ENCODE measurements at regions not wholly inside any gene's neighbourhood (a gene's known extent, or its start where the extent isn't known, plus 50 kb on each side); places are given as distances from the start of the nearest gene placed in this dataset.
A peak's percentile ranks its signal among the peaks of the same experiment; 100 is the strongest.

- no peak for TF ChIP-seq EZH2phosphoT487 (IDR thresholded peaks at IDR 0.05; ENCODE audit: borderline replicate concordance)
- no peak for TF ChIP-seq CTCF (conservative IDR thresholded peaks at IDR 0.05; ENCODE audit: low read length)
- H3F3A ChIP-seq (ENCODE audit: low read depth): no peaks in the 10 kb centered on the region
- H3K4me3 ChIP-seq (ENCODE audit: low read length, poor library complexity, severe bottlenecking): no peak overlapping the region
- H3K4me2 ChIP-seq (ENCODE audit: low read depth, low read length, poor library complexity, severe bottlenecking): no peak overlapping the region
- no peaks in the 10 kb centered on the region for H3K9me3 ChIP-seq (ENCODE audit: insufficient read depth, low read depth, low read length)
- H3K27me3 ChIP-seq (ENCODE audit: insufficient read depth, low read length, poor library complexity, severe bottlenecking): no peaks in the 10 kb centered on the region
- H4K20me1 ChIP-seq (ENCODE audit: insufficient read depth, low read length, poor library complexity, severe bottlenecking): no peaks in the 10 kb centered on the region
- no peaks in the 10 kb centered on the region for H3K9me2 ChIP-seq (replicated peaks; ENCODE audit: low read depth, low read length)
- H3K36me3 ChIP-seq (ENCODE audit: insufficient read depth, low read length): no peaks in the 10 kb centered on the region
- H2AFZ ChIP-seq (ENCODE audit: low read length): no peak overlapping the region
- no peaks in the 10 kb centered on the region for H3K79me2 ChIP-seq (ENCODE audit: insufficient read depth, low read length)
- peaks cover 4% of the 10 kb centered on the region for H3K4me1 ChIP-seq (ENCODE audit: insufficient read depth, low read length, poor library complexity, severe bottlenecking)
- H3K9ac ChIP-seq (ENCODE audit: low read depth, low read length, poor library complexity, severe bottlenecking): no peak overlapping the region
These were observed 103.7 kb upstream of the ANKRD1 start for GRCh38 chr10:91024541-91024940.

GRCh38 chr10:91032611-91033206 lies 111.8 kb upstream of the ANKRD1 start:
- no peaks in the 10 kb centered on the region for H3K9me3 ChIP-seq (ENCODE audit: insufficient read depth, low read depth, low read length)

GRCh38 chr10:91033324-91033950 lies 112.5 kb upstream of the ANKRD1 start:
- Histone ChIP-seq H3K4me1 (ENCODE audit: insufficient read depth, low read length, poor library complexity, severe bottlenecking) (peaks cover 16% of the 10 kb centered on the region), H4K20me1 (ENCODE audit: insufficient read depth, low read length, poor library complexity, severe bottlenecking) (no peaks in the 10 kb centered on the region), H3K9me3 (ENCODE audit: insufficient read depth, low read depth, low read length) (no peaks in the 10 kb centered on the region), H3K36me3 (ENCODE audit: insufficient read depth, low read length) (no peaks in the 10 kb centered on the region), H2AFZ (ENCODE audit: low read length) (peak overlapping the region; percentile 71), H3F3A (ENCODE audit: low read depth) (no peaks in the 10 kb centered on the region), H3K4me3 (ENCODE audit: low read length, poor library complexity, severe bottlenecking) (peak overlapping the region; percentile 3), H3K4me2 (ENCODE audit: low read depth, low read length, poor library complexity, severe bottlenecking) (peak overlapping the region; percentile 45), H3K9ac (ENCODE audit: low read depth, low read length, poor library complexity, severe bottlenecking) (no peak overlapping the region), H3K9me2 (replicated peaks; ENCODE audit: low read depth, low read length) (no peaks in the 10 kb centered on the region), H3K27me3 (ENCODE audit: insufficient read depth, low read length, poor library complexity, severe bottlenecking) (peaks cover 12% of the 10 kb centered on the region), H3K79me2 (ENCODE audit: insufficient read depth, low read length) (no peaks in the 10 kb centered on the region)
- no peak for TF ChIP-seq EZH2phosphoT487 (IDR thresholded peaks at IDR 0.05; ENCODE audit: borderline replicate concordance)
- TF ChIP-seq CTCF (conservative IDR thresholded peaks at IDR 0.05; ENCODE audit: low read length): no peak

More at GRCh38 chr10:91032611-91033206, 111.8 kb upstream of the ANKRD1 start:
- Histone ChIP-seq H3F3A (ENCODE audit: low read depth) (no peaks in the 10 kb centered on the region), H3K9ac (ENCODE audit: low read depth, low read length, poor library complexity, severe bottlenecking) (no peak overlapping the region), H4K20me1 (ENCODE audit: insufficient read depth, low read length, poor library complexity, severe bottlenecking) (no peaks in the 10 kb centered on the region), H3K4me1 (ENCODE audit: insufficient read depth, low read length, poor library complexity, severe bottlenecking) (peaks cover 16% of the 10 kb centered on the region), H3K36me3 (ENCODE audit: insufficient read depth, low read length) (no peaks in the 10 kb centered on the region), H3K4me3 (ENCODE audit: low read length, poor library complexity, severe bottlenecking) (no peak overlapping the region), H2AFZ (ENCODE audit: low read length) (no peak overlapping the region), H3K27me3 (ENCODE audit: insufficient read depth, low read length, poor library complexity, severe bottlenecking) (peaks cover 12% of the 10 kb centered on the region), H3K9me2 (replicated peaks; ENCODE audit: low read depth, low read length) (no peaks in the 10 kb centered on the region), H3K79me2 (ENCODE audit: insufficient read depth, low read length) (no peaks in the 10 kb centered on the region), H3K4me2 (ENCODE audit: low read depth, low read length, poor library complexity, severe bottlenecking) (no peak overlapping the region)
- TF ChIP-seq EZH2phosphoT487 (IDR thresholded peaks at IDR 0.05; ENCODE audit: borderline replicate concordance): no peak
- TF ChIP-seq CTCF (conservative IDR thresholded peaks at IDR 0.05; ENCODE audit: low read length): no peak

Measured in Loucy (cell line).